ENCODE measurements at regions not wholly inside any gene's neighbourhood (a gene's known extent, or its start where the extent isn't known, plus 50 kb on each side); places are given as distances from the start of the nearest gene placed in this dataset.

DNA sequence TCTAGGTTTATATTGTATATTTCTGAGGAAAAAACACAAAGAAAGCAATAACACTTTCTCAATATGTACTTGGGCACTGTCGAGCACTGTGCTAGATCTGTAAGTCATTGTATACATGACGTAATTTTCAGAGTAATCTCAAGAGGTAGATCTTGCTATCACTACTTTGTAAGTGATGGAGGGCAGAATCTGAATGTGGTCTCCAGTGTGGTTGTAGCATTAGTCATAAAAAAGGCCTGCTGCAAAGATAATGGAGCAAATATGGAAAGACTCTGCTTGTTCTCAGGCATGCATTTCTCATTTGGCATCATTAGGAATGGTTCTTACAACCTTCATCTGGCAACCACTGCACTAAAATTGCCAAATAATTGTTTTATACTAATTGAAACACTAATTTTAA, 419.8 kb upstream of the CCDC179 start:
- no peak for DNase-seq
- no peaks in the 10 kb centered on the region for H3K36me3 ChIP-seq
- no peak for ATAC-seq

GRCh38 chr11:23283666-23284065, 423.4 kb upstream of the CCDC179 start:
- no peak for TF ChIP-seq POLR2A (IDR thresholded peaks at IDR 0.05)
- TF ChIP-seq, protein P1, sequence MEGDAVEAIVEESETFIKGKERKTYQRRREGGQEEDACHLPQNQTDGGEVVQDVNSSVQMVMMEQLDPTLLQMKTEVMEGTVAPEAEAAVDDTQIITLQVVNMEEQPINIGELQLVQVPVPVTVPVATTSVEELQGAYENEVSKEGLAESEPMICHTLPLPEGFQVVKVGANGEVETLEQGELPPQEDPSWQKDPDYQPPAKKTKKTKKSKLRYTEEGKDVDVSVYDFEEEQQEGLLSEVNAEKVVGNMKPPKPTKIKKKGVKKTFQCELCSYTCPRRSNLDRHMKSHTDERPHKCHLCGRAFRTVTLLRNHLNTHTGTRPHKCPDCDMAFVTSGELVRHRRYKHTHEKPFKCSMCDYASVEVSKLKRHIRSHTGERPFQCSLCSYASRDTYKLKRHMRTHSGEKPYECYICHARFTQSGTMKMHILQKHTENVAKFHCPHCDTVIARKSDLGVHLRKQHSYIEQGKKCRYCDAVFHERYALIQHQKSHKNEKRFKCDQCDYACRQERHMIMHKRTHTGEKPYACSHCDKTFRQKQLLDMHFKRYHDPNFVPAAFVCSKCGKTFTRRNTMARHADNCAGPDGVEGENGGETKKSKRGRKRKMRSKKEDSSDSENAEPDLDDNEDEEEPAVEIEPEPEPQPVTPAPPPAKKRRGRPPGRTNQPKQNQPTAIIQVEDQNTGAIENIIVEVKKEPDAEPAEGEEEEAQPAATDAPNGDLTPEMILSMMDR (IDR thresholded peaks at IDR 0.05), result no peak
- Histone ChIP-seq H3K4me1 (no peaks in the 10 kb centered on the region), H3K36me3 (no peaks in the 10 kb centered on the region), H3K9me3 (no peaks in the 10 kb centered on the region), H3K4me3 (no peak overlapping the region), H3K27me3 (no peaks in the 10 kb centered on the region), H3K27ac (no peak overlapping the region)
- no peak for DNase-seq
- no peak for ATAC-seq
- WGBS, 4 donors, result 88 to 92% (median 89%) methylated on average over 1 of the region's 1 CpG
- intact Hi-C loops (cut with DNase I), result no loop called here

More for the DNA sequence above, 419.8 kb upstream of the CCDC179 start:
- intact Hi-C loops (cut with DNase I), result no loop called here
- Histone ChIP-seq H3K27me3 (no peaks in the 10 kb centered on the region), H3K4me1 (no peaks in the 10 kb centered on the region), H3K27ac (no peak overlapping the region), H3K9me3 (no peaks in the 10 kb centered on the region), H3K4me3 (no peak overlapping the region)
- WGBS, 4 donors, result 72 to 77% (median 76%) methylated on average over 2 of the region's 2 CpGs
- TF ChIP-seq, protein P1 (IDR thresholded peaks at IDR 0.05), result no peak
- no peak for TF ChIP-seq POLR2A (IDR thresholded peaks at IDR 0.05)

GRCh38 chr11:23284631-23285030, 424.4 kb upstream of the CCDC179 start:
- TF ChIP-seq, protein P1 (IDR thresholded peaks at IDR 0.05), result no peak
- TF ChIP-seq POLR2A (IDR thresholded peaks at IDR 0.05), result no peak
- no peak for DNase-seq
- H3K36me3 ChIP-seq, result no peaks in the 10 kb centered on the region
- H3K9me3 ChIP-seq, result no peaks in the 10 kb centered on the region
- intact Hi-C loops (cut with DNase I), result no loop called here
- H3K27ac ChIP-seq, result no peak overlapping the region
- no peaks in the 10 kb centered on the region for H3K4me1 ChIP-seq
- no peaks in the 10 kb centered on the region for H3K27me3 ChIP-seq
- ATAC-seq, result no peak
- no peak overlapping the region for H3K4me3 ChIP-seq

- peaks cover 0 to 4% (median 0%) of the 10 kb centered on the region in 12 donors for H3K9me3 ChIP-seq
- no peak overlapping the region for H3K4me3 ChIP-seq
- H3K4me1 ChIP-seq, result no peaks in the 10 kb centered on the region
- 0 to 78% (median 65%) methylated on average over 1 of the region's 1 CpG for WGBS, 4 donors
- H3K36me3 ChIP-seq, result no peaks in the 10 kb centered on the region
- no peak for ATAC-seq
- H3K27ac ChIP-seq, result no peak overlapping the region
- no peaks in the 10 kb centered on the region for H3K27me3 ChIP-seq
- no peak for DNase-seq
- intact Hi-C loops (cut with DNase I), result no loop called here
- no peak for TF ChIP-seq POLR2A (IDR thresholded peaks at IDR 0.05)
- TF ChIP-seq, protein P1 (IDR thresholded peaks at IDR 0.05), result no peak
Observed at GRCh38 chr11:23288003-23288783, 427.9 kb upstream of the CCDC179 start.
